ENCODE measurements at regions not wholly inside any gene's neighbourhood (a gene's known extent, or its start where the extent isn't known, plus 50 kb on each side); places are given as distances from the start of the nearest gene placed in this dataset.

- TF ChIP-seq SUZ12 (IDR thresholded peaks at IDR 0.05; ENCODE audit: extremely low read depth, insufficient read depth, insufficient read length) = no peak
- TF ChIP-seq YY1 (IDR thresholded peaks at IDR 0.05; ENCODE audit: insufficient read depth, insufficient read length) = no peak
- TF ChIP-seq ZNF274 (IDR thresholded peaks at IDR 0.05; ENCODE audit: low read depth, low read length) = no peak
Measured at GRCh38 chr11:41950470-41951143, 491.2 kb upstream of the LRRC4C start.

All from NT2/D1 (cell line).